HG02981 (cell line): ENCODE measurements at regions not wholly inside any gene's neighbourhood (a gene's known extent, or its start where the extent isn't known, plus 50 kb on each side); places are given as distances from the start of the nearest gene placed in this dataset.
"Not testable (repeated sequence)": the region's sequence is repeated elsewhere in the genome, so short reads cannot be mapped to it uniquely, and the experiment has no call there.

Experiments
- ATAC-seq: cut with Tn5 transposase; IDR thresholded peaks from one replicate; pipeline ENCODE4 v1.9.1; 2021; ENCODE audit warnings: mild to moderate bottlenecking, moderate library complexity; ENCODE audit not compliant: unreplicated experiment

GRCh38 chr5:52603778-52604554 lies 183.8 kb upstream of the ITGA1 start:
- ATAC-seq, result no peak

GRCh38 chr5:52605317-52606313 lies 182.1 kb upstream of the ITGA1 start:
- no peak for ATAC-seq

- ATAC-seq, result no peak
Observed at GRCh38 chr5:52607227-52607824, 180.4 kb upstream of the ITGA1 start.

GRCh38 chr5:52620315-52620714 lies 167.4 kb upstream of the ITGA1 start:
- ATAC-seq, result no peak

GRCh38 chr5:52623291-52623690 lies 164.4 kb upstream of the ITGA1 start:
- ATAC-seq, result no peak

- ATAC-seq, result no peak
Observed at GRCh38 chr5:52624291-52624690, 163.4 kb upstream of the ITGA1 start.

- no peak for ATAC-seq
Observed at GRCh38 chr5:52626312-52626711, 161.4 kb upstream of the ITGA1 start.

- ATAC-seq, result no peak
Observed at GRCh38 chr5:52627740-52628139, 160.0 kb upstream of the ITGA1 start.

GRCh38 chr5:52632281-52632680 lies 155.4 kb upstream of the ITGA1 start:
- no peak for ATAC-seq

GRCh38 chr5:52634171-52634570 lies 153.5 kb upstream of the ITGA1 start:
- ATAC-seq, result not testable (repeated sequence)

- no peak for ATAC-seq
Observed at GRCh38 chr5:52638732-52639131, 149.0 kb upstream of the ITGA1 start.

- no peak for ATAC-seq
Observed at GRCh38 chr5:52648726-52649125, 139.0 kb upstream of the ITGA1 start.

- ATAC-seq, result no peak
Observed at GRCh38 chr5:52655163-52655562, 132.6 kb upstream of the ITGA1 start.

- no peak for ATAC-seq
Observed at GRCh38 chr5:52656569-52657246, 131.0 kb upstream of the ITGA1 start.

- ATAC-seq, result no peak
Observed at GRCh38 chr5:52657247-52657645, 130.5 kb upstream of the ITGA1 start.

GRCh38 chr5:52658246-52658645 lies 129.5 kb upstream of the ITGA1 start:
- ATAC-seq, result no peak

- ATAC-seq, result no peak
Observed at GRCh38 chr5:52660621-52661020, 127.1 kb upstream of the ITGA1 start.

GRCh38 chr5:52661903-52662595 lies 125.7 kb upstream of the ITGA1 start:
- no peak for ATAC-seq

GRCh38 chr5:52665559-52665958 lies 122.2 kb upstream of the ITGA1 start:
- ATAC-seq, result no peak

GRCh38 chr5:52668139-52668538 lies 119.6 kb upstream of the ITGA1 start:
- no peak for ATAC-seq
